ENCODE measurements at regions not wholly inside any gene's neighbourhood (a gene's known extent, or its start where the extent isn't known, plus 50 kb on each side); places are given as distances from the start of the nearest gene placed in this dataset.

DNA sequence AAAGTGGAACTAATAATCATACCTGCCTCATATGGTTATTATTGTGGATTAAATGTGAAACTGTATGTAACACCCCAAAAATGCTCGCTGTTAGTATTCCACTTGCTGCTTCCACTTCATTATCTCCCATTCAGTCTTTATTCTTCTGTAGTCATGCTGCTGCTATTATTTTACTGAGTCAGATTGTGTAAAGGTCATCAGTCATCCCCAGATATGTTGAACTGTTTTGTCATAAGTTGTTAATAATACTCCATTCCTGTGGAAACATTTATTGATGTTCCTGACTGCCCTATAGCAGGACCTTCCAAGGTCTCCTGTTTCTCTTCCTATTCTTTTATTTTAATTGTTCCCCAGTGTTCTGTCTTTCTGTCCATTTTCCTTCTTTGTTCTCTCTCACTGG is 1148.3 kb downstream of the EPHA7 start:
- no peak for TF ChIP-seq CTCF (optimal IDR thresholded peaks at IDR 0.05 in 1 of 3, IDR thresholded peaks at IDR 0.05 in 1 of 3, conservative IDR thresholded peaks at IDR 0.05 in 1 of 3; ENCODE audit: extremely low read depth in 1 of 3, insufficient read depth in 2 of 3, low read length in 3 of 3)
- no peak for TF ChIP-seq EZH2 (IDR thresholded peaks at IDR 0.05; ENCODE audit: low read length)

All from keratinocyte (primary cell).